HCT116 (cell line): ENCODE measurements at regions not wholly inside any gene's neighbourhood (a gene's known extent, or its start where the extent isn't known, plus 50 kb on each side); places are given as distances from the start of the nearest gene placed in this dataset.

ENCODE experiments used
- EZH2phosphoT487 ChIP-seq: fragments of 200-600 bp; IDR thresholded peaks from 2 replicates; pipeline ENCODE4 v1.6.1; 2018; ENCODE audit warnings: antibody characterized with exemption, borderline replicate concordance
- POLR2AphosphoS5 ChIP-seq: IDR thresholded peaks from 2 replicates; pipeline ENCODE4 v1.6.1; 2011; ENCODE audit warnings: mild to moderate bottlenecking, low read depth, low read length, moderate library complexity
- TF ChIP-seq, protein P1 (sequence below), 3 experiments: fragments of 200-600 bp in 1 of 3; sonication (generic) in 1 of 3; IDR thresholded peaks in 2 of 3; conservative IDR thresholded peaks in 1 of 3; 2 replicates each; pipeline ENCODE4 v1.5.1; 2012 to 2017; ENCODE audit warnings: low read depth in 2 of 3, low read length in 2 of 3, antibody characterized with exemption in 1 of 3, borderline replicate concordance in 1 of 3, control low read depth in 1 of 3, mild to moderate bottlenecking in 1 of 3, mixed read lengths in 1 of 3, mixed run types in 1 of 3, moderate library complexity in 1 of 3; ENCODE audit not compliant: insufficient read depth in 1 of 3

DNA sequence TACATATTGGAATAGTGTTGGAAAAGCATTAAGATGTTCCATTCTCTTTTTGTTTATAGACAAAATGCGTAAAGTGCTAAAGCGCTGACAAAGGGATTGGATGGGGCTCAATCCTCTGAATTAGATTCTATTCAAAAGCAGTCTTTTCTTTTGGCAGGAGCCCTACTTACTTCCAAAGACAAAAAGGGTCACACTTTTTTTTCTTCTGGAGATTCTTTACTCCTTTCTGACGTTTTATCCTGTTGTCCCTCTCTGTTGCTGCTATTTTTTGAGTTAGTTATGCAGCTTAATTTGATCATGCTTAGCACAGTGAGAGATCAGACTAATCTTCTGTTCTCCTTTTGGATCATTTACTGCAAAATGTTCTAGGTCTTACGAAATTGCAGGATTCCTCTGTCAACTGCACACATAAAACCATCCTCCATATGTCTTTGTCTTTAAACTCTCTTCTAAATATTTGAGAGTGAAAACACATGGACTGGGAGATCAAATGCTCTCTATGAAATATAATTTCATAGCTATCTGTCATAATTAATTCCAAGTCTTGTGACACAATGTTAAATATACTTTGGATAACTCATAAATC is 656.4 kb upstream of the ADGRL2 start:
- TF ChIP-seq, protein P1, sequence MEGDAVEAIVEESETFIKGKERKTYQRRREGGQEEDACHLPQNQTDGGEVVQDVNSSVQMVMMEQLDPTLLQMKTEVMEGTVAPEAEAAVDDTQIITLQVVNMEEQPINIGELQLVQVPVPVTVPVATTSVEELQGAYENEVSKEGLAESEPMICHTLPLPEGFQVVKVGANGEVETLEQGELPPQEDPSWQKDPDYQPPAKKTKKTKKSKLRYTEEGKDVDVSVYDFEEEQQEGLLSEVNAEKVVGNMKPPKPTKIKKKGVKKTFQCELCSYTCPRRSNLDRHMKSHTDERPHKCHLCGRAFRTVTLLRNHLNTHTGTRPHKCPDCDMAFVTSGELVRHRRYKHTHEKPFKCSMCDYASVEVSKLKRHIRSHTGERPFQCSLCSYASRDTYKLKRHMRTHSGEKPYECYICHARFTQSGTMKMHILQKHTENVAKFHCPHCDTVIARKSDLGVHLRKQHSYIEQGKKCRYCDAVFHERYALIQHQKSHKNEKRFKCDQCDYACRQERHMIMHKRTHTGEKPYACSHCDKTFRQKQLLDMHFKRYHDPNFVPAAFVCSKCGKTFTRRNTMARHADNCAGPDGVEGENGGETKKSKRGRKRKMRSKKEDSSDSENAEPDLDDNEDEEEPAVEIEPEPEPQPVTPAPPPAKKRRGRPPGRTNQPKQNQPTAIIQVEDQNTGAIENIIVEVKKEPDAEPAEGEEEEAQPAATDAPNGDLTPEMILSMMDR (IDR thresholded peaks at IDR 0.05 in 2 of 3, conservative IDR thresholded peaks at IDR 0.05 in 1 of 3; ENCODE audit: borderline replicate concordance in 1 of 3, insufficient read depth in 1 of 3, low read depth in 2 of 3, low read length in 2 of 3): no peak
- no peak for TF ChIP-seq POLR2AphosphoS5
- no peak for TF ChIP-seq EZH2phosphoT487
